PFSK-1 (cell line): ENCODE measurements at regions not wholly inside any gene's neighbourhood (a gene's known extent, or its start where the extent isn't known, plus 50 kb on each side); places are given as distances from the start of the nearest gene placed in this dataset.

Experiments
- FOXP2 ChIP-seq: optimal IDR thresholded peaks from 2 replicates; pipeline ENCODE3; 2011; ENCODE audit warnings: borderline replicate concordance, control low read depth, inconsistent platforms; ENCODE audit not compliant: insufficient read depth; ENCODE audit errors: extremely low read length, extremely low read depth
- POLR2AphosphoS5 ChIP-seq: IDR thresholded peaks from 2 replicates; pipeline ENCODE4 v1.6.1; 2012; ENCODE audit warnings: low read depth, mild to moderate bottlenecking, control low read depth, low read length, moderate library complexity
- SIN3A ChIP-seq: IDR thresholded peaks from 2 replicates; pipeline ENCODE4 v1.6.1; 2012; ENCODE audit warnings: mild to moderate bottlenecking, low read length, moderate library complexity, borderline replicate concordance; ENCODE audit not compliant: insufficient read depth
- TAF1 ChIP-seq: IDR thresholded peaks from 2 replicates; pipeline ENCODE4 v1.6.1; 2012; ENCODE audit warnings: low read length, control low read depth, borderline replicate concordance; ENCODE audit not compliant: insufficient read depth
- TF ChIP-seq, protein P1 (sequence below), 2 experiments: IDR thresholded peaks; 2 replicates each; pipeline versions ENCODE4 v1.6.1 to v1.8.0; 2011 to 2012; ENCODE audit warnings: low read depth in 2 of 2, low read length in 2 of 2, control low read depth in 1 of 2, inconsistent platforms in 1 of 2, mild to moderate bottlenecking in 1 of 2, moderate library complexity in 1 of 2; ENCODE audit not compliant: insufficient read depth in 1 of 2

- no peak for TF ChIP-seq FOXP2
- no peak for TF ChIP-seq POLR2AphosphoS5
- no peak for TF ChIP-seq SIN3A
- no peak for TF ChIP-seq TAF1
- TF ChIP-seq, protein P1, sequence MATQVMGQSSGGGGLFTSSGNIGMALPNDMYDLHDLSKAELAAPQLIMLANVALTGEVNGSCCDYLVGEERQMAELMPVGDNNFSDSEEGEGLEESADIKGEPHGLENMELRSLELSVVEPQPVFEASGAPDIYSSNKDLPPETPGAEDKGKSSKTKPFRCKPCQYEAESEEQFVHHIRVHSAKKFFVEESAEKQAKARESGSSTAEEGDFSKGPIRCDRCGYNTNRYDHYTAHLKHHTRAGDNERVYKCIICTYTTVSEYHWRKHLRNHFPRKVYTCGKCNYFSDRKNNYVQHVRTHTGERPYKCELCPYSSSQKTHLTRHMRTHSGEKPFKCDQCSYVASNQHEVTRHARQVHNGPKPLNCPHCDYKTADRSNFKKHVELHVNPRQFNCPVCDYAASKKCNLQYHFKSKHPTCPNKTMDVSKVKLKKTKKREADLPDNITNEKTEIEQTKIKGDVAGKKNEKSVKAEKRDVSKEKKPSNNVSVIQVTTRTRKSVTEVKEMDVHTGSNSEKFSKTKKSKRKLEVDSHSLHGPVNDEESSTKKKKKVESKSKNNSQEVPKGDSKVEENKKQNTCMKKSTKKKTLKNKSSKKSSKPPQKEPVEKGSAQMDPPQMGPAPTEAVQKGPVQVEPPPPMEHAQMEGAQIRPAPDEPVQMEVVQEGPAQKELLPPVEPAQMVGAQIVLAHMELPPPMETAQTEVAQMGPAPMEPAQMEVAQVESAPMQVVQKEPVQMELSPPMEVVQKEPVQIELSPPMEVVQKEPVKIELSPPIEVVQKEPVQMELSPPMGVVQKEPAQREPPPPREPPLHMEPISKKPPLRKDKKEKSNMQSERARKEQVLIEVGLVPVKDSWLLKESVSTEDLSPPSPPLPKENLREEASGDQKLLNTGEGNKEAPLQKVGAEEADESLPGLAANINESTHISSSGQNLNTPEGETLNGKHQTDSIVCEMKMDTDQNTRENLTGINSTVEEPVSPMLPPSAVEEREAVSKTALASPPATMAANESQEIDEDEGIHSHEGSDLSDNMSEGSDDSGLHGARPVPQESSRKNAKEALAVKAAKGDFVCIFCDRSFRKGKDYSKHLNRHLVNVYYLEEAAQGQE (IDR thresholded peaks at IDR 0.05; ENCODE audit: insufficient read depth in 1 of 2, low read depth in 2 of 2, low read length in 2 of 2), result no peak
These were observed 102.1 kb upstream of the FHIT start for GRCh38 chr3:61353382-61353781.

DNA sequence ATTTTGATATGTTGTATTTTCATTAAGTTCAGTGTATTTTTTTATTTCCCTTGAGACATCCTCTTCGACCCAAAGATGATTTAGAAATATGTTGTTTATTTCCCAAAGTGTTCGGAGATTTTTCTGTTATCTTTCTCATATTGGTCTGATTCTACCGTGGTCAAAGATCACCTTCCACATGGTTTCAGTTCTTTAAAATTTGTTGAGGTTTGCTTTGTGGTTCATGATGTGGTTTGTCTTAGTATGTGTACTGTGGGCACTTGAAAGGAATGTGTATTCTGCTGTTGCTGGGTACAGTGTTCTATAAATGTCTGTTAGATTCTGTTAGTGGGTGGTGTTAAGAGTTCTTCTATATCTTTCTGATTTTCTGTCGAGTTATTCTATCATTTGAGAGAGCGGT is 103.4 kb upstream of the FHIT start:
- no peak for TF ChIP-seq FOXP2
- TF ChIP-seq, protein P1 (IDR thresholded peaks at IDR 0.05; ENCODE audit: insufficient read depth in 1 of 2, low read depth in 2 of 2, low read length in 2 of 2), result no peak
- no peak for TF ChIP-seq TAF1
- TF ChIP-seq SIN3A, result no peak
- TF ChIP-seq POLR2AphosphoS5, result no peak

DNA sequence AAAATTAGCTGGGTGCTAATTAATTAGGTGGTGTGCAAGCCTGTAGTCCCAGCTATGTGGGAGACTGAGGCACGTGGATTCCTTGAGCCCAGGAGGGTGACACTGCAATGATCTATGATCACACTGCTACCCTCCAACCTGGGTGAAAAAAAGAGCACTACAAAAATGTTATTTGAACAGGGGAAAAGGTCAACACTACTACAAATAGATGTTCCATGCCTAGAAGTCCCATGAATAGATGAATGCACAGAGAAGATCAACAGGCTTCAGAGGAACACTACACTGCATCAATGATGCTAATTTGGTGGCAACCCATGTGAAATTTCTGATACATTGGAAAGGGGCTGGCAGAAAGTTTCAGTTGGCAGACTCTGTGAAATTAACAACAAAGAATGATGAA is 105.4 kb upstream of the FHIT start:
- TF ChIP-seq POLR2AphosphoS5, result no peak
- TF ChIP-seq, protein P1 (IDR thresholded peaks at IDR 0.05; ENCODE audit: insufficient read depth in 1 of 2, low read depth in 2 of 2, low read length in 2 of 2), result no peak
- TF ChIP-seq FOXP2, result no peak
- no peak for TF ChIP-seq TAF1
- no peak for TF ChIP-seq SIN3A

GRCh38 chr3:61357902-61358301 is 106.7 kb upstream of the FHIT start:
- TF ChIP-seq, protein P1 (IDR thresholded peaks at IDR 0.05; ENCODE audit: insufficient read depth in 1 of 2, low read depth in 2 of 2, low read length in 2 of 2), result no peak
- TF ChIP-seq TAF1 (no peak), SIN3A (no peak), POLR2AphosphoS5 (no peak), FOXP2 (no peak)

GRCh38 chr3:61358364-61358763 is 107.1 kb upstream of the FHIT start:
- TF ChIP-seq SIN3A (no peak), FOXP2 (no peak), TAF1 (no peak), POLR2AphosphoS5 (no peak)
- TF ChIP-seq, protein P1 (IDR thresholded peaks at IDR 0.05; ENCODE audit: insufficient read depth in 1 of 2, low read depth in 2 of 2, low read length in 2 of 2), result no peak
